ENCODE measurements at regions not wholly inside any gene's neighbourhood (a gene's known extent, or its start where the extent isn't known, plus 50 kb on each side); places are given as distances from the start of the nearest gene placed in this dataset.
"Not testable (repeated sequence)": the region's sequence is repeated elsewhere in the genome, so short reads cannot be mapped to it uniquely, and the experiment has no call there.

GRCh38 chr16:9155871-9156270 is 64.4 kb downstream of the HAPSTR1 start:
- intact Hi-C loops (cut with DNase I; ENCODE audit: low total_unique reads) (no loop called here), in situ Hi-C loops (cut with MboI; ENCODE audit: low pct_ligation_motif_present in 1 of 4, low pct_unique_long_range_greater_than_20kb in 1 of 4, low sequenced_read_pairs in 3 of 4) (loop anchor here in 1 of 4 donors (25.0 kb wide), 1 partner anchor 1006 kb away; no protein-coding TSS in a partner anchor)

GRCh38 chr16:9159839-9160550 is 68.6 kb downstream of the HAPSTR1 start:
- TF ChIP-seq POLR2AphosphoS5 (IDR thresholded peaks at IDR 0.05) (no peak), CTCF (IDR thresholded peaks at IDR 0.05) (peak; percentile 44 to 81 (median 78))
- H3K4me1 ChIP-seq, result no peaks in the 10 kb centered on the region
- in situ Hi-C loops (cut with MboI; ENCODE audit: low pct_ligation_motif_present in 1 of 4, low pct_unique_long_range_greater_than_20kb in 1 of 4, low sequenced_read_pairs in 3 of 4) (loop anchor here in 2 of 4 donors (10.0 to 25.0 kb wide), 2 partner anchors 1002 to 1025 kb away; partner anchors contain the start of gene GRIN2A (in 1 of the 2)), intact Hi-C loops (cut with DNase I; ENCODE audit: low total_unique reads) (no loop called here)
- H3K27ac ChIP-seq, result no peak overlapping the region
- DNase-seq, result peak; percentile 63
- H3K27me3 ChIP-seq, result peaks cover 4% of the 10 kb centered on the region
- H3K36me3 ChIP-seq, result no peaks in the 10 kb centered on the region
- H3K9me3 ChIP-seq, result no peaks in the 10 kb centered on the region
- WGBS, 2 donors (ENCODE audit: low coverage in 1 of 2), result 11 to 15% methylated on average over 11 to 15 of the region's 15 CpGs
- no peak overlapping the region for H3K4me3 ChIP-seq

More at GRCh38 chr16:9155871-9156270, 64.4 kb downstream of the HAPSTR1 start:
- Histone ChIP-seq H3K36me3 (no peaks in the 10 kb centered on the region), H3K4me3 (no peak overlapping the region), H3K27me3 (peaks cover 11% of the 10 kb centered on the region), H3K9me3 (no peaks in the 10 kb centered on the region), H3K4me1 (no peaks in the 10 kb centered on the region), H3K27ac (no peak overlapping the region)
- no peak for DNase-seq
- WGBS, 2 donors (ENCODE audit: low coverage in 1 of 2), result 79 to 97% methylated on average over 3 to 5 of the region's 5 CpGs
- no peak for TF ChIP-seq EP300 (IDR thresholded peaks at IDR 0.05; ENCODE audit: low read depth)
- no peak for TF ChIP-seq POLR2A (IDR thresholded peaks at IDR 0.05)
- TF ChIP-seq POLR2AphosphoS5 (IDR thresholded peaks at IDR 0.05), result no peak
- no peak for TF ChIP-seq CTCF (IDR thresholded peaks at IDR 0.05)

GRCh38 chr16:9160551-9160911 is 69.1 kb downstream of the HAPSTR1 start:
- H3K4me3 ChIP-seq, result no peak overlapping the region
- no peak for TF ChIP-seq POLR2A (IDR thresholded peaks at IDR 0.05)
- TF ChIP-seq POLR2AphosphoS5 (IDR thresholded peaks at IDR 0.05), result no peak
- TF ChIP-seq EP300 (IDR thresholded peaks at IDR 0.05; ENCODE audit: low read depth), result no peak
- TF ChIP-seq CTCF (IDR thresholded peaks at IDR 0.05), result no peak
- peaks cover 4% of the 10 kb centered on the region for H3K27me3 ChIP-seq
- no peak for DNase-seq
- in situ Hi-C loops (cut with MboI; ENCODE audit: low pct_ligation_motif_present in 1 of 4, low pct_unique_long_range_greater_than_20kb in 1 of 4, low sequenced_read_pairs in 3 of 4) (loop anchor here in 2 of 4 donors (10.0 to 25.0 kb wide), 2 partner anchors 1002 to 1024 kb away; partner anchors contain the start of gene GRIN2A (in 1 of the 2)), intact Hi-C loops (cut with DNase I; ENCODE audit: low total_unique reads) (no loop called here)
- no peak overlapping the region for H3K27ac ChIP-seq
- 59 to 76% methylated on average over 4 to 13 of the region's 13 CpGs for WGBS, 2 donors (ENCODE audit: low coverage in 1 of 2)
- H3K36me3 ChIP-seq, result no peaks in the 10 kb centered on the region
- no peaks in the 10 kb centered on the region for H3K9me3 ChIP-seq
- H3K4me1 ChIP-seq, result no peaks in the 10 kb centered on the region

GRCh38 chr16:9165681-9166080 is 74.2 kb downstream of the HAPSTR1 start:
- Histone ChIP-seq H3K4me1 (no peaks in the 10 kb centered on the region), H3K27me3 (no peaks in the 10 kb centered on the region), H3K9me3 (no peaks in the 10 kb centered on the region), H3K36me3 (no peaks in the 10 kb centered on the region), H3K27ac (no peak overlapping the region), H3K4me3 (no peak overlapping the region)
- WGBS, 2 donors (ENCODE audit: low coverage in 1 of 2), result 55 to 83% methylated on average over 4 to 10 of the region's 10 CpGs
- intact Hi-C loops (cut with DNase I; ENCODE audit: low total_unique reads), result no loop called here
- no peak for DNase-seq
- in situ Hi-C loops (cut with MboI; ENCODE audit: low pct_ligation_motif_present in 1 of 4, low pct_unique_long_range_greater_than_20kb in 1 of 4, low sequenced_read_pairs in 3 of 4), result loop anchor here in 2 of 4 donors (10.0 to 25.0 kb wide), 2 partner anchors 997 to 1019 kb away; partner anchors contain the start of gene GRIN2A (in 1 of the 2)
- TF ChIP-seq POLR2A (IDR thresholded peaks at IDR 0.05) (no peak), POLR2AphosphoS5 (IDR thresholded peaks at IDR 0.05) (no peak), EP300 (IDR thresholded peaks at IDR 0.05; ENCODE audit: low read depth) (no peak), CTCF (IDR thresholded peaks at IDR 0.05) (no peak)

- H3K27ac ChIP-seq; intact Hi-C loops (cut with DNase I; ENCODE audit: low total_unique reads); DNase-seq; H3K36me3 ChIP-seq; H3K4me3 ChIP-seq; H3K4me1 ChIP-seq; H3K27me3 ChIP-seq; H3K9me3 ChIP-seq: not testable (repeated sequence)
- 86 to 90% methylated on average over 2 to 19 of the region's 24 CpGs for WGBS, 2 donors (ENCODE audit: low coverage in 1 of 2)
- in situ Hi-C loops (cut with MboI; ENCODE audit: low pct_ligation_motif_present in 1 of 4, low pct_unique_long_range_greater_than_20kb in 1 of 4, low sequenced_read_pairs in 3 of 4), result loop anchor here in 2 of 4 donors (10.0 to 25.0 kb wide), 2 partner anchors 996 to 1018 kb away; partner anchors contain the start of gene GRIN2A (in 1 of the 2)
Observed at GRCh38 chr16:9166326-9166993, 75.0 kb downstream of the HAPSTR1 start.
